HG02870 (cell line): ENCODE measurements at regions not wholly inside any gene's neighbourhood (a gene's known extent, or its start where the extent isn't known, plus 50 kb on each side); places are given as distances from the start of the nearest gene placed in this dataset.
"Not testable (repeated sequence)": the region's sequence is repeated elsewhere in the genome, so short reads cannot be mapped to it uniquely, and the experiment has no call there.

Experiments
- ATAC-seq: cut with Tn5 transposase; IDR thresholded peaks from one replicate; pipeline ENCODE4 v1.9.1; 2021; ENCODE audit warnings: mild to moderate bottlenecking, moderate library complexity; ENCODE audit not compliant: unreplicated experiment

- ATAC-seq: no peak
Observed at GRCh38 chr7:153912211-153912610, 140.0 kb upstream of the DPP6 start.

DNA sequence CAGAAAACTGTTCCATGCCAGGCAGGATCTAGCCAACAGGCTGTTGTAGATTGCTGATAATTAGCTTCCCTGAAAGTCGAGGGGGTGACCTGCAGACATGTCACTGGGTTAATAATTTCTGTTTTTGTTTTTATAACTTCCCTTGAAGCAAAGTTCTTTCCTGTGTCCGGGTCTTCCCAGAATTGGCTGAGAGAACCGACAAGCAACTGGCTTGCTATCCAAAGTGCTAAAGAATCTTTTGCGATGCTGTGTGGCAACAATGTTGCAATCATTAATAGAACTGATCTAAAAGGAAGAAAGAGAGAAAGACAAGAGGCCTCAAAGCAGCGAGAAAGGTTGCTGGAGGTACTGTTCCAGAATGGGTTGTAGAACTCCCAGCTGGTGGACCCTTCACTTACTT is 132.1 kb upstream of the DPP6 start:
- ATAC-seq: no peak

DNA sequence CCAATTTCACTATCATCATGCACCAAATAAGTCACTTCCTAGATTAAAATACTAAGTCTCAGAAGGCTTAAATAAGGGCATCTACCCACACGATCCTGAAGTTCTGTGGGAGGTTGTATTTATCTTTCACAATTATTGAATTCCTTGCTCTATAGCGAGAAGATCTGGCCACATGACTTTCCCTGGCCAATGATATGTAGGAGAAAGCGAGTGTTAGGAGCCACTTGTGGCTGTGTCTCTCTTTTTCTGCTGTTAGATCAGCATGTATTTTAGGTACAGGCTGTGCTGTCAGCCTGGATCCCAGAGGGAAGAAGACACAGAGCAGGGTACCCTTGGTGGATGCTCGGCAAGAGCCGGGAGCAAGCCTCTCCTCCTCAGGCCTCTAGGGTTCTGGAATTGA is 131.3 kb upstream of the DPP6 start:
- no peak for ATAC-seq

DNA sequence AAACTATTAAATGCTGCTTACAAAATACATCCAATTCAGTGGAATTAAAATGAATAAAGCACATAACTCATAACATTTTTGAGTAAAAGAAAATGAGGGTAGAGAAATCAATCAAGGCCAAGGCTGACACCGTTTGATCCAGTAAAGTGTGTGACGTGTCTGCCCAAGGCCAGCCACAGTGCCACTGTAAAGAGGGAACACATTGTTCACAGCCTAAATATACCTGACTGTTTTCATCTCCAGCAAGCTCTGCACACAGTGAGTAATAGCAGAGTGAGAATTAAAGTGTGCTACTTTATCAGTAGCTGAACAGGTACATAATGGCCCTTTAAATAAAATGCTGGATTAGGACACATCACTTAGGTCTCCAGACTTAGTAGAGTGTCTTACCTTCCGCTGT is 130.8 kb upstream of the DPP6 start:
- ATAC-seq: no peak

- no peak for ATAC-seq
Observed at GRCh38 chr7:153930696-153931095, 121.5 kb upstream of the DPP6 start.

DNA sequence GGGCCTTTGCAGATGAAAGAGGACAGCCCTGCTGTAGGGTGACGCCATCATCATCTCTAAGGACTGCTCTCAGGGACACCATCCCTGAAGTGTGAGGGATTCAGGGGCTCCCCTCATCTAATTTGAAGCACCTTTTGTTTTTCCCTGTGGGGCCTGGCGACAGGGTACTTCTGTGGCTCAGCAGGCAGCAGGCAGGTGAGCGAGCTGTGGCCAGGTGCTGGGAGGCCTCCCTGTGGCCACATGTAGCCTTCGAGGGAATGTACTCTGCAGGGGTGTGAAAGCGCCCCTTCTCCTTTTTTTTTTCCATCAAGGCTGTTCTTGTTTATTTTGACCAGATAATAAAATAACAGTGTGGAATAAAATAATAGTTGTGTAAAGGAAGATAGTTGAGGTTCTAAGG is 118.2 kb upstream of the DPP6 start:
- no peak for ATAC-seq

- ATAC-seq: no peak
Observed at GRCh38 chr7:153934629-153935028, 117.6 kb upstream of the DPP6 start.

DNA sequence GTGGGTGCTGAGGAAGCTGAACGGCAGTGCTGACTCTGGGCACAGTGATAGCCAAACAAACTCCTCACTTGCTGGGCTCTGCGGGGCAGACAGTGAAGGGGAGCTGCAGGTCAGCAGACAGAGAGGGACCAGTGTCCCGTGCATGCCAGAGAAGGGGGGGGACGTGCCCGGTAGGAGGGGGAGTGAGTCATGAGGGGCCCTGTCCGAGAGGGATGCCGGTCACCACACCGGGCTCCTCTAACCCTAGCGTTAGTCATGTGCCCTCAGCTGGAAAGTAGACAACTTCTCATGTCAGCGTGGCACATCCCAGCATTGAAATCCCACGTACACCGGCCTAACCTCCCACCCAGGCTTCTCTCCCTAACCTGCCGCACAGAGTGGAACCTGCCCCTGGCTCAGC is 117.1 kb upstream of the DPP6 start:
- no peak for ATAC-seq

- ATAC-seq: no peak
Observed at GRCh38 chr7:153938451-153938850, 113.7 kb upstream of the DPP6 start.

GRCh38 chr7:153939177-153939576 is 113.0 kb upstream of the DPP6 start:
- no peak for ATAC-seq

DNA sequence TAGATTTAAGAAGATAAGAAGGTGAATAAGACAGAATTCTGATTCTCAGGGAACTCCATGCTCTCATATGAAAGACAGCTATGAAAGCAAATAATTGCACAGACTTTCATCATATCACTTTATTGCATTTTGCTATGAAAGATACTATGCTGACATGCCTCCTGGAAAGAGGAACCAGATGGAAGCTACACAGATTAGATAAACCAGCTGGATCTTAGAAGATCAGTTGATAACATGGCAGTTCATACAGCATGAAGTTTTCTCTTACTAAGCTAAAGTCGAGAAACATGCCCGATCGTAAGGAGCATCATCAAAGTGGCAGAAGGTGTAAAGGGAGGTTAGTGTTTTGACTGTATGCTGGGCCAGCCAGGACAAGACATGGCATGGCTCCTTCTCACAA is 112.5 kb upstream of the DPP6 start:
- no peak for ATAC-seq

DNA sequence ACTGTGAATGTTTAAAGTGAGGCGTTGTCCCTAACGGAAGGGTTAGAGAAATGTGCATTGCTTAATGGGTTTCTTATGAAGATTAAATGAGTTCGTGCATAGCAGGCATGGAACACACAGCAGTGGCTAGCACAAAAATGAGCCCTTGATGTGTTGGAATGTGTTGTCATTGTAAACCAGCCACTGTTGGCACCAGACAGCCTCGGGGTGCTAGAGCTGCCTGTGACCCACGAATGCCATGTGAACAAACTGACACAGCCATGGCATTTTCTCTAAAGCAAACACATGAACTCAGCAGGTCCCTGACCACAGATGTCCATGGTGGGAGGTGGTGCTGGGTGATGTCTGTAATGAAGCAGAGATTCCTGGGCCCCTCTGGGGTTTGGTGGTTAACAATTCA is 111.1 kb upstream of the DPP6 start:
- no peak for ATAC-seq

DNA sequence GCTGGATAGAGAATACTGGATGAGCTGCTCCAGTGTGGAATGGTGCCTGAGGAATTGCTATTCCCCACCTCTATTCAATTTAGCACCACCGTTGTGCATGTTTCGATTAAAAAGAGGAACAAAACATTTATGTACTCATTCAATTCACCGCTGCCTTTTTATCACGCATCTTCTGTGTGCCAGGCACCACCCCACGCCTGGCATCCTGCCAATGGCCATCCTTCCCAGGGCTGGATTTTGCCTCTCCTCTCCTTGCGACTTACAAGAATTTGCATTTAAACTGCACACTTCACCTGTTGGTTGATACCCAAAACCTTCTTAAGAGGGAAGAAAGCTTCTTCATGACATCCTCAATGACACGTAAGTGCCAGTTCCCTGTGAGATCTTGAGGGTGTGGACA is 110.2 kb upstream of the DPP6 start:
- ATAC-seq: no peak

- no peak for ATAC-seq
Observed at GRCh38 chr7:153943457-153943856, 108.7 kb upstream of the DPP6 start.

DNA sequence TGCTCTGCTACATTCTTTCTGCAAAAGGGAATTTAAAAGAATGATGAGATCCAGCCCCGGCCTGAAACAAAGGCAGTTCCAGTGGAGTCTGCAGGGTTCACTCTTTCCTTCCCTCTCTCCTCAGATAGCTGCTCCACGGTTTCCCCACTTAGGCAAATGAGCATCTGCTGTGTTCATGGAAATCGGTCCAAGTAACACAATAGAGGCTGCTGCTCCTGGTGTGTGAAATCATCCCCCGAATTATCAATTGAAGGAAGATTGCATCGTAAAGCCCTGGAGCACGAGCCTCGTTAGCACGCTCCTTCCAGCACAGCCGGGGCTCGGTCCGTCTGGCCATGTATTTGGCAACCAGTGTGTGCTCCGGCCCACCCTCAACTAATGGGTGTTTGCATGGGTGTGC is 108.3 kb upstream of the DPP6 start:
- ATAC-seq: no peak

DNA sequence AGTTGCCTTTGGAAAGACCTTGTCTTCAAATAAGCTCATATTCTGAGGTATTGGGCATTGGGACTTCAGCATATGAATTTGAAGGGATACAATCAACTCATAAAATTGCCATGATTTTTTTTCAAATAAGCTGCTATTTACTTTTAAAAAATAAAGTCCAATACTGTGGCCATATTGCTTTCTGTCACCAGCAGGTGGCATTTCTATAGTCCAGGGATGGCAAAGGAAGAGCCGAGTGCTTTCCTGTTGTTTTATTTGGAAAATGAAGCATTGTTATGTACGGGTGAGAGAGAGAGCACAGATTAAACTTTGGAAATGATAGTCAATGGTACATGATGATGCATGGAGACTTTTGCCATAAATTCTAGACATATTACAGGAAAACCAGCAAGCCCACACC is 104.1 kb upstream of the DPP6 start:
- no peak for ATAC-seq

DNA sequence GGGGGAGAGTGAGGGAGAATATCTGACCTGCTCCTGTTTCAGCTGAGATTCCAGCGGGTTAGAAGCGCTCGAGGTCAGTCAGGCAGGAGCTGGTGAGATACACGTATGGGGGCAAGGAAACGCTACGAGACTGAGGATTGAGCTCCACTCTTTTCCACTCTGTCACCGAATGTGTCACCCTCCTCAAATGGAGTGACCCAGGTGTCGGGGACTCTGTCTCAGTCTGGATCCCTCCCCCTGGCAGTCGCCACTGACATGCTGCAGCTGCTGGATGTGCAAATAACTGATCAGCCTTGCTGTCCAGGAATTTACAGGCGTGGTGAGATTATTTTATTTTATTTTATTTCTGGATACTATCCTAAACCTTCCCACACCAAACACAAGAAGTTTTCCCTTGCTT is 100.9 kb upstream of the DPP6 start:
- ATAC-seq: no peak

- ATAC-seq: no peak
Observed at GRCh38 chr7:153954477-153954876, 97.7 kb upstream of the DPP6 start.

DNA sequence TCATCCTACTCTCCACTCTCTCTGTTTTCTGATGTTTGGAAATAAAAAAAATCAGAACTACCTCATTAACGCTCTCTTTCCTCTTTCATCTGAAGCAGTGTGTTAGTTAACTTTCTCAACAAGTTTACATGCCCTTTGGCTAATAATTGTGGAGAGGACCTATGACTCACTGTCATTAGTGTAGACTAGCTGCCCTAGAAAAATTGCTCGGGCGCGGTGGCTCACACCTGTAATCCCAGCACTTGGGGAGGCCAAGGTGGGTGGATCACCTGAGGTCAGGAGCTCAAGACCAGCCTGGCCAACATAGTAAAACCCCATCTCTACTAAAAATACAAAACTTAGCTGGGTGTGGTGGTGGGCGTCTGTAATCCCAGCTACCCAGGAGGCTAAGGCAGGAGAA is 94.5 kb upstream of the DPP6 start:
- not testable (repeated sequence) for ATAC-seq

DNA sequence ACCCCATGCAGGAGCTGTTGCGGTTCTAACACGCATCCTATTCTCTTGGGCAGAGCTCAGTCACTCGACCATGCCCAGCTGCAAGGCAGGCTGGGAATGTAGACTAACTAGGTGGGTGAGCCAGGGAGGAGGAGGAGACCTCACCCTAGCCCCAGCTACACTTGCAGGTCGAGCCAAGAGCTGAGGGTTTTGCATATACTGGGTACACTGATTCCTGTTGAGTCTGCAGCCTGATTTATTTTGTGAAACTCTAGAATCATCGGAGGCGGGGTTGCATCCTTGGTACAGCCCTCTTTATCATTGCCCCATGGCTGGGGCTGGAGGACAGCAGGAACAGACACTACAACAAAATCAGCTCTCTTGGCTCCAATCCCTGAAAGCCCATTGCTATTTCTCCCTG is 93.8 kb upstream of the DPP6 start:
- ATAC-seq: not testable (repeated sequence)

DNA sequence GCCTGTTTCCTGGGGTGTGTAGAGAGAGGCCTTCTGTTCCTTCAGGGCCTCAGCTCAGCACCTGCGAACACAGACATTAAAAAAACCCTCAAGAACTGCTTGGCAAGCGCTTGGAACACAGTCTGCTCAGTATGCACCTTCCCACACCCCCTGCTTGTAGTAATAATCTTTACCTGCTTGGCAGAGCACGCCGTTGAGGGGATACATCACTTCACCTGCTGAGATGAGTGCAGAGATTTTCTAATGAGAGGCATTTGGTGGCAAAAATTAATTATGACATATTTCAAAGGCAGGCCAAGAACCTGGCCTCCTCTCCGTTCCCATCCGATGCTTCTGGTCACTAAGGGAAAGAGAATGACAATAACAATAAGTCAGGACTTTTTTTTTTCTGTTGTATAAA is 93.4 kb upstream of the DPP6 start:
- not testable (repeated sequence) for ATAC-seq

- not testable (repeated sequence) for ATAC-seq
Observed at GRCh38 chr7:153964481-153965112, 87.6 kb upstream of the DPP6 start.

DNA sequence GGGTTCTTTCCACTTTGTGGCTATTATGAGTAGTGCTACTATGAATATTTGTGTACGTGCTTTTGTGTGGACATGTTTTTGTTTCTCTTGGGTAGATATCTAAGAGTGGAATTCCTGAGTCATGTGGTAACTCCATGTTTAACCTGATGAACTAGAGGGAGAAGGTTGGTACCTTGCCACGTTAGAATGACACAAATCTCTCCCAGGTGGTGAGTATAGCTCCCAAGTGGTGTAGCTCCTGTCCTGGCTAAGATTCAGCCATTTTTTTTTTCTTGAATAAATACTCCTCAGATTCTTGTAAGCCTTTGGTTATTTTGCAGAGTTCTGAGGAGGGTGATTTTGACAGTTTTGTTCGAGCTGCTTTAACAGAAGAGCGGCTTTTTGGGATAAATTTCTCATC is 83.2 kb upstream of the DPP6 start:
- ATAC-seq: not testable (repeated sequence)
